GM19035 (cell line): ENCODE measurements at regions not wholly inside any gene's neighbourhood (a gene's known extent, or its start where the extent isn't known, plus 50 kb on each side); places are given as distances from the start of the nearest gene placed in this dataset.
A peak's percentile ranks its signal among the peaks of the same experiment; 100 is the strongest.

Source experiments
- ATAC-seq: cut with Tn5 transposase; IDR thresholded peaks from one replicate; pipeline ENCODE4 v1.9.1; 2021; ENCODE audit not compliant: unreplicated experiment

DNA sequence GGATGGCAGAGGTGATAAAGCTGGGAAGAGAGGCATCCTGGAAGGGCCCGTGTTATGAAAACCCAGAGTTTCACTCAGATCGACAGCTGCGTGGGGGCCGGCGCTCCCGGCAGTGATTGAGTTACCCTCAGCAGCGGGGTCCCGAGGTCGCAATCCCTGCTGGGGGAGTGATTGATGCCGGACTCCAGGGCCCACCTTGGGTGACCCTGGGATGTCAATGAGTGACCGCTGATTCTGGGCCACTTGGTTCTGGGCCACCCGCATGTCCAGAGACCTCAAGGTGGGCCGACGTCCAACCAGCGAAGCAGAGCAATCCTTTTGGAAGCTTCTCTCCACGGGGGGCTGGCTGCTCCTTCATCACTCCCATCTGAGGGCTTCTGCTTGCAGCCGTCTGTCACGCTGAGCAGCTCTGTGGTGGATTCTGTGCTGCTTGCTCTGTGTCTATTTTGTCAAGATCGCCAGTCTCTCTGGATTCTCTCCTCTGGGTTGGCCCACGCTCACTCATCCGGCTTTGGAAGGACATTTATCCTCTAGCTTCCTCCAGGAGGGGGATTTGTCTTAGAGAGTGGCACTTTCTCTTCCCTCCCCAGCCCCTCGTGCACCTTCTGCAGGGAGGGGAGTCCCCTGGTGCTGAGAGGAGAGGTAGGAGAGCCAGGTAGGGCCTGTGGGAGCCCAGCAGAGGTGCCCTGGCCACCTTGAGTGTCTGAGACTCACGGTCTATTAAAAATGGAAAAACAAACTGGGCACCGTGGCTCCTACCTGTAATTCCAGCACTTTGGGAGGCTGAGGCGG, 110.9 kb upstream of the C1orf174 start:
- no peak for ATAC-seq

DNA sequence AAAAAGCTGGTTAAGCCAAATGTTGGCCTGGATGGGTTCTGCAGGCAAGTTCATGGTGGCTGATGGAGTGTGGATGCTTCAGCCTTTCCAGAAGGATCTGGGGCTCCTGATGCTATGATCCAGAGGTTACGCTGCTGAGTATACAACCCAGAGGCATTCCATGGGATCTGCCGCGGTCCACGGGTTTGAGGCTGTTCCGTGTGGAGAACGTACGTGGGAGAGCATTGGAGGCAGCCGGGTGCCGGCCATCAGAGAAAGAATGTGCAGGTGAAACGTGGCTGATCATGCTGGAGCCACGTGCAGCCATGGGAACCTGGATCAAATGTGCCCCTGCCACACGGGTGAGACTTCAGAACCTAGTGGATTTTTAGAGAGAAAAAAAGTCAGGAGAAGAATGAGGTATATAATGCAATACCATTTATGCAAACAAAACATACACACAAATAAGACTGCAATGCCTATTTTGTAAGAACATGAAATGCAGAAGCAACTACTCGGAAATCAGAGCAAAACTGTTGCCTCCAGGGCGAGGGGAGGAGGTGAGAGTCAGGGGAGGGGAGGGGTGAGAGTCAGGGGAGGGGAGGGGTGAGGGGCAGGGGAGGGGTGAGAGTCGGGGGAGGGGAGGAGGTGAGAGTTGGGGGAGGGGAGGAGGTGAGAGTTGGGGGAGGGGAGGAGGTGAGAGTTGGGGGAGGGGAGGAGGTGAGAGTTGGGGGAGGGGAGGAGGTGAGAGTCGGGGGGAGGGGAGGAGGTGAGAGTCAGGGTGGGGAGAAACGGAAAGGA, 116.5 kb upstream of the C1orf174 start:
- ATAC-seq, result no peak

DNA sequence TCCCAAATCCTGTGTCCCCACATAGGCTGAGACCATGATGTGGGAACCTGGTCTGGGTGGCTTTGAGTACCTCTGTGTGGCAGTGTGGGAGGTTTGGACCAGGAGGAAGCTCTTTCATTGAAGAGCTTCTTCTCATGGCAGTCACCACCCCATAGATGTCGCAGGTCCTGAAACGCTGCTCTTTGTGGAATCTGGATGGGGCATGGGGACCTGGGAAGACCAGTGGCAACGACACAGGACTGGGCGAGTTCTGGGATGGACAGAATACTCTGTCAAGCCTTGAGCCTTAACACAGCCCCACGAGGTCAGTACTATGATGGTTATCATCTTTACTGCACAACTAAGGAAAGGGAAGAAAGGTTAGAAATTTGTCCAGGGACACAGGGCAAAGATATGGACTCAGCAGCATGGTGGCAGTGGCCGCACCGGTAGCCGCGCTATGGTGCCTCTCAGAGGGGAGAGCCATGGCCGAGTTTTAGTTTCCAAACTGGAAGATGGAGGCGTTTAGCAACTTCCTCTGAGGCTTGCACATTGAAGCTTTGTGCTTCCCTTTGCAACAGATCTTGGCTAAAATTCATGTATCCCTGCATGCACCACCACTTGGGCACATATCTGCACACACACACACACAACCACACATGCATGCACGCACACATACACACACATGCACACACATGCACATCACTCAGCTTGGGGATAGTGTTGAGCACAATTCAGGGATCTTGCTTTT, 117.7 kb upstream of the C1orf174 start:
- no peak for ATAC-seq

DNA sequence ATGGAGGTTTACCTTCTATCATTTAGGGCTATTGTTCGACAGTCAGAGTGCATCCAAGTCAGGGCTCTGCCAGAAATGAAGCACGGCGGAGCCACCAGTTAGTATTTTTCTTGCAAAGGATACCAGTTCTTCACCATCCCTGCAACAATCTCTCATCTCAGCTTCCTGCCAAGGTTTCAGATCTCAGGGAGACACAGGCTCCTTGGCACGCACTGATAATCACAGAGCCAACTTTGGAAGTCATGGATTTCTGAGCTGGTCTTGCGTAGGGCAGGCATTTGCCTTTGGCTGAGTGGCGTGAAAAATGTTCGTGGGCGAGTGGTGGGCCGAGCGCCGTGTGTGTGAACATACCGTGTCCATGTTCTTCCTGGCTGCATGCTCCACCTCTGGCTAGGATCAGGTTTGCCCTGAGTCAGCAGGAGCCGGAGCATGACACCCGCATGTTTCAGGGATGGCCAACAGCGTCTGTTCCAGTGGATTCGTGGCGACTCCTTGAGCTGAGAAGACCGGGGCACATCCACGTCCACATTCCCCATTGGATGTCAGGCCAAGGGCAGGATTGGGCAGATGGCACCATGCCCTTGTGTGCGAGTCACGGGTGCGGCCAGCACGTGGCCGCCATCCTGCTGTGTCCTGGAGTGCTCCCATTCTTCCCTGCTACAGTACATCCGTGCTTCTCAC, 118.5 kb upstream of the C1orf174 start:
- no peak for ATAC-seq

DNA sequence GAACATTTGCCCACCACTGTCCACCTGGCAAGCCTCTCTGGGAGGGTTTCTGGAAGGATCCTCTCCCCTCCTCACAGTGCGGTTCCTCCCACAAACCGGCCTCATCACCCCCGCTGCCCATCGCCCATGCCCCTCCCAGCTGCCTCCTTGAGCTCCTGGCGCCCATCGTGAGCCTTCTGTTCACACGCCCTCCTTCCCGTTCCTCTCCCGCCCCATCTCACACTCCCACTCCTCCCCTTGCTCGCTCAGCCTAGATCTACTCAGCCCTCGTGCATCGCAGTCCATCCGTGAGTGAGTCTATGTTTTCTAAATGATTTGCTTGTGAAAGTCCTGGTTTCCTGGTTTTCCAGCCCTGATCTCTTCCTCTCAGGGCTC, 119.1 kb upstream of the C1orf174 start:
- ATAC-seq, result no peak

DNA sequence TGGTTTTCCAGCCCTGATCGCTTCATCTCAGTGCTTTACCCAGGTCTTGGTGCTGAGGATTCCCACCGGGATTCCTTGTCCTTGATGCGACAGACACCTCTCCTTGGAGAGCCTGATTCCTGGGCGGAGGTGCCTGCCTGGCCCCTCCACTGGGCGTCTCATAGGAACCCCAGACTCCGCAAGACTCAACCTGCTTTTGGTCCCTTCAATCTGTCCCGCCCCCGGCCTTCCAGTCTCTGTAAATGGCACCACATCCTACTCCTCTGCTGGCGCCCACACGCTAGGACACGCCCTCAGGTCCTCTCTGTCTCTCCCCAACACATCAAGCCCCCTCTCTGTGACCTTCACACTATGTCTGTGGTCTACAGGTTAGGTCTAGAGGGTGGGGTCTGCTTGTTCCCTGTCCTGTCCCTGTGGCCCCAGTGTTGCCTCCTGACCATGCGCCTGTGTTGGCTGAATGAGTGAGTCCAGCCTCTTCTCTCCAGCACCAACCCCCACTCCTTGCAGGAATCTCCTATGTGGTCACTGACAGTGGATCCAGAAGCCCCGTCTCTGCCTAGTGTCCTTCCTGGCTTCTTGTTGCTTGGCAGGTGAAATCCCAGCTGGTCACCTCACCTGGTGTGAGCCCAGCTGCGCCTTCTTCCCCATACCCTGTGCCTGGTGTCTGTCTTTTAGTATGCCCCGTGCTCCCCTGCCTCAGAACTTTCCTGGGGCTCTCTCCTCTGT, 119.7 kb upstream of the C1orf174 start:
- no peak for ATAC-seq

DNA sequence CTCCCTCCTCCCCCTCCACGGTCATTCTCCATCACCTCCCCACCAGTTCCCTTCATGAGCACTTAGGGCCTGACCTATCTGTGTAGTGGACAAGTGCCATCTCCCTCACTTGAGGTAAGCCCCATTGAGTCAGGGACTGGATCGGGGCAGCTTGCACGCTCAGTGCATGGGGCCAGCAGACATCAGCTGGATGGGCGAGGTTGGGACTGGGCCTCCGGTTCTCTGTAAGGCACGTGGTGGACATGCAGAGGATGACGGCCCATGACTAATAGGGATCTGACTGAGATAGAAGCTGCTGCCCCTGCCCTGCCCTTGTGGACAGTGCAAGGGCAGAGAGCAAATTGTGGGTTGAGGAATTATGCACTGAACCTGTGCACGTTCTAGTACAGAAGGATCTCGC, 120.4 kb upstream of the C1orf174 start:
- ATAC-seq, result no peak

DNA sequence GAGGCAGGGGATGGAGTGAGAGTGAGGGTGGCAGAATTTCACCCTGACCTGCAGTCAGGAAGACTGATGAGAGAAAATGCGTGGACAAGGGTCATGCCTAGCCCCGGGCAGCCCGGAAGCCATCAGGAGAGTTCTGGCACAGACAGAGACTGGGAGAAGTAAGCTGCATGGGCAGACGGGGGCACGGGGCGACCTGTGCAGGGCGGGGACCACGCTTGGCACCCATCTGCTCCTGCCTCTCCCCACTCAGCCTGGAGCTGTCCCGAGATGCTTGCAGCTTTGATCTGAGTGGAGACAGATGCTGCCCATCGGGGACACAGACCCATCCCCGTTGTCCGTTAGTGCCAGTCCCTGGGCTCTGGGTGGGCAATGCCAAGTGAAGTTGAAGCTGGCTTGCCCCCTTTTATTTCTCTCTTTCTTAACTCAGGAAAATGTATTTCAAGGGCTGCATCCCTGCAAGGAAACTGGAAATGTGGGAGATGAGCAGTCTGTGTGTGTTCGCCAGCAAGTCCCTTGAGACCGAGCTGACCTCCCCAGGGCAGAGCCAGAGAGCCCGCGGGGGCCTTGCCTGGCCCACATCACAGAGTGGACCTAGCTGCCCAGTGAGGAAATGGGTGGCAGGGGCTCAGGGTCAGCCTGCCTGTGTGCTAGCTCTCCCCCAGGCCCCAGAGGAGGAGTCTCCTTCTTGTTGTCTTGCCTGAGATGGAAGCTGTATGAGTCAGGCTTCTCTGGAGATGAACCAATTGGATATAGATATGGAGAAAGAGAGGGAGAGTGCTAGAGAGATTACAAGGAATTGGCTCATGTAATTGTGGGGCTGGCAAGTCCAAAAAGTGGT, 121.3 kb upstream of the C1orf174 start:
- no peak for ATAC-seq

DNA sequence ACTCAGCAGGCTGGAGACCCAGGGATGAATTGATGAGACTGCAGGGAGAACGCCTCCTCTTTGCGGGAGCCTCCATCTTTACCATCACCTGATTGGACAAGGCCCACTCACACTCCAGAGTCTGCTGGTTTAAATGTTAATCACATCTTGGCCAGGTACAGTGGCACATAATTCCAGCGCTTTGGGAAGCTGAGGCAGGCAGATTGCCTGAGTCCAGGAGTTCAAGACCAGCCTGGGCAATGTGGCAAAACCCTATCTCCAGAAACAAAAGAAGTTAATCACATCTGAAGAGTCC, 121.8 kb upstream of the C1orf174 start:
- ATAC-seq, result no peak

DNA sequence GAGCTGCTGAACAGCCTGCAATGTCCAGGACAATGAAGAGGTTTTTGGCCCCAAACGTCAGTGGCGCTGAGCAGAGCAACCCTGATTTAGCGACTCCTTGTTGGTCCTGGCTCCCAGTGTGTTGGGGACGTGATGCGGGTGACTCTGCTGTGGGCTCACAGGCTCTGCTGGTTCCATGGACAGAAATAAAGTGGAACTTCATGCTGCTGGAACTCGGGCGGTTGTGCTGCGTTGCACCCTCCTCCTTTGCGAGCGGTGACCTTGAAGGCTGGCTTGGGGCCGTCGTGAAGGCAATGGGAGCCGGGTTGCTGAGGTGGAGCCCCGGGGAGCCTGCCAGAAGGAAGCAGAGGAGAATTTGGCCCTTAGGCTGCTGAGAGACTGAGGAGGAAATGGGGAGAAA, 122.6 kb upstream of the C1orf174 start:
- no peak for ATAC-seq

DNA sequence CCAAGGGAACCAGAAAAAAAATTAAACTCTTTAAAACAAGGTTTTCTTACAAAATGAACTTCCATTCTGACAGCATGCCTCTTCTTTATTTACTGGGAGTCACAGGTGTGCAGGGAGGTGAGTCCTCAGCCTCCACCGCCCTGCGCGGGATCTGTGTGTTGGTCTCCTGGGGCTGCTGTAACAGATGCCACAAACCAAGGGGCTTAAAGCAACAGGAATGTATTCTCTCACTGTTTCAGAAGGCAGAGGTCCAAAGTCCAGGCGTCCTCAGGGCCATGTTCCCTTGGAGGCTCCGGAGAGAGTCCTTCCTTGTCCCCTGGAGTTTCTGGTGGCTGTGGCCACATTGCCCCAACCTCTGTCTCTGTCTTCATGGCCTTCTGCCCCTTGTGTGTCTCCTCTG, 123.6 kb upstream of the C1orf174 start:
- no peak for ATAC-seq

DNA sequence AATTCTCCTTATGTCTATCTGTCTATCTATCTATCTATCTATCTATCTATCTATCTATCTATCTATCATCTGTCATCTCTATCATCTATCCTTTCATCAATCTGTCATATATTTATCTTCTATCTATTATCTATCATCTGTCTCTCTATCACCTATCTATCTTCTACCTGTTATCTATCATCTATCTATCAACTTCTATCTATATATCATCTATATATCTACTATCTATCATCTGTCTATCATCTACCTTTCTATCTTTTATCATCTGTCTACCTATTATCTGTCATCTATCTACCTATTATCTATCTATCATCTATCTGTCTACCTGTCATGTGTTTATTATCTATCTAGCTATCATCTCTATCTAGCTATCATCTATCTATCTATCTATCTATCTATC, 124.7 kb upstream of the C1orf174 start:
- ATAC-seq, result no peak

DNA sequence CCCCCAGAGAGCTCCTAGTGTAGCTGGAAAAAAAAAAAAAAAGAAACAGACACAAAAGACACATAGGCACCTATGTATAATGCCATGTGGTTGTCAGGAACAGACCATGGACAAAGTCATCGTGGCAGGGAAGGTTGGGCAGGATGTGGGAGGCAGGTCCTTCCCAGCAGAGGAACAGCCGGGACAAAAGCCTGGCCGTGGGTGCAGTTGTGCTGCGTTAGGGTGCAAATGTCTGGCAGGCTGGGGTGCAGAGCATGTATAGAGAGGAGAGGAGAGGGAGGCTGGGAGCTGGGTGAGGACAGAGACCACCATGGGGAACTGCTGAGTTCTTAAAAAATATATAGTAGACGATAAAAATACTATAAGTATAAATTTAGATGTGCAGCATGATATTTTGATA, 125.7 kb upstream of the C1orf174 start:
- no peak for ATAC-seq

DNA sequence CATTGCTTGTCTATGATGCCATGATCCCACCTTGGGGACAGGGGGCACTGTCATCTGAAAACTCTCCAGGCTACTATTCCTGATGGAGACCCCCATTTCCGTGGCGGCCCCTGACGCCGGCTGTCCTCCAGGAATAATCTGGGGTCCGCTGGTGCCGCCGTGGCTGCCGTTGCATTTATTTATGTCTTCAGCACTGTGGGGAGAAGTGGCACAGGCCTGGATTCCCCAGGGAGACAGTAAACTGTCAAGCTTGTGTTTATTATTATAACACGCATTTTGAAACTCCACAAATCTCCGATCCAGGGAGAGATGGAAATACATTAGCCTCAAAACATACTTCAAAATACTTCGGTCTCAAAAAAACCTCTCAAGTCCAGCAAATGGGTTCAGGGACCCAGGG, 126.9 kb upstream of the C1orf174 start:
- ATAC-seq, result no peak

DNA sequence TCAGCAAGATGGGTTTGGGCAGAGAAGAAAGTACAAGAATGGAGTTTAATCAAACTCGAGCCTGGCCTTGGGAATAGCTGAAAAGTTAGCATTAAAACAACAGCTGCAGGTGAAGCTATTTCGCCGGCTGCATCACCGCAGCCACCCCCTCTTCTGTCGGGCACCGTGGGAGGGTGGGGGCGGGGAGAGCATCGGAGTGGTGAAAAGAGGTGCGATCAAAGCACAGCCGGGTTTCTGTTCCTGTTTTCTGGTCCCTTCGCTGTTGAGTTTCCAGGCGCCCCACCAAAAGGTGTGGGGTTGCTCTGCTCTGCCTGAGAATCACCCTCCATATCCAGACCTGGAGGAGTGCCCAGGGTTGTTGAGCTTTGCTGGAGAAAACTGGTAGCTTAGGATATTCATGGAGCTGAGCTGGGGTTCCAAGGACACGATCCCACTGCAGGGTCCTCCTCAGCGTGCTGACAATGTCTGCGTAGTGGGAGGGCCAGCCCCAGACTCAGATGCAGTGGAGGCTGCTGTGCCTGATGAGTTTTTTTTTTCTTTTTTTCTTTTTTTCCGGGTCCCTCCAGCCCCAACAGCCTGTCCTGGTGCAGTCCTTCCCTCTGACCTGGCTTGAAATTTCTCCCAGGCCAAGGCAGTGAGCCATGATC, 127.5 kb upstream of the C1orf174 start:
- ATAC-seq, result peak; percentile 81

DNA sequence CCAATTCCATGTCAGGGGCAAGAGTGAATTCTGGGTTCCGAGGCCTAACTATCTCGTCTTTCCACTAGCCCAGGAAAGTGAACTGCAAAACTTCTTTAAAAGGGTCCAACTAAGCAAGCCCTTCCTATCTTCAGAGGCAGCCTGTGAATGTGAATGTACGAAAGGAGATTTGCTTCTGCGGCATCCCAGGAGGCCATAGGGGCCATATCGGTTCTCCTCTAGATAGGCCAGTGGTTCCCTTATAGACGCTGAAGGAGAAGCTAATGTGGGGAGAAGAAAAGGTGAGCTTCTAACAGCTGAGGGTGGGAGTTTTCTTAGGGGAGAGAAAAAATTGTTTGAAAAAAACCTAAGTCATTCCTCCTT, 128.0 kb upstream of the C1orf174 start:
- ATAC-seq, result no peak

DNA sequence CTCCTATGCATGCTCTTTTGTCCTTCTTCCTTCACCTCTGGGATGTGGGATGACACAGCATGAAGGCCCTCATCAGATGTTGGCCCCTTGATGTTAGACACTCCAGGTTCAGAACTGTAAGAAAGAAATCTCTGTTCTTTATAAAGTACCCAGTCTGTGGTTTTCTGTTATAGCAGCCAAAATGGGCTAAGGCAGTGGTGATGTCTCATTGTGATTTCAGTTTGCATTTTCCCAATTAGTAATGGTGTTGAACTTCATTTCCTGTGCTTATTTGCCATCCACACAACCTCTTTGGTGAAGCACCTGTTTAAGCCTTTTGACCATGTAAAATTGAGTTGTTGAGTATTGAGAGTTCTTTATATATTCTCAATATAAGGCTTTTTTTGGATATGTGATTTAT, 129.3 kb upstream of the C1orf174 start:
- no peak for ATAC-seq

DNA sequence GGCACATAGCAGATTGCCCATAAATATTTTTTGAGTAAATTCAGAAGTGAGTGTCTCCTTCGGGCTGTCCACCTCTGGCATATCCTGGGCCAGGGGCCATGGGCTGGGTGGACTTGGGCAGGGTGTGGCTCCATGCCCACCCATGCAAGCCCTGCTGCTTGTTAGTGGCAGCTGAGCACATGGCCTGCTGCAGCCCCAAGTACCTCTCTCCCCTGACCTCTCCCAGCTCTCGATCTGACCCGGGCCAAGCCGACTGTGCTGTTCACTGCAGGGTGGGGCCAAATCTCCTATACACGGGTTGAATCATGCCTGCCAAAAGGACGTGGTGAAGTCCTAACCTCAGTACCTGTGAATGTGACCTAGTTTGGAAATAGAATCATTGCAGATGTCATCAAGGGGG, 132.5 kb upstream of the C1orf174 start:
- no peak for ATAC-seq

DNA sequence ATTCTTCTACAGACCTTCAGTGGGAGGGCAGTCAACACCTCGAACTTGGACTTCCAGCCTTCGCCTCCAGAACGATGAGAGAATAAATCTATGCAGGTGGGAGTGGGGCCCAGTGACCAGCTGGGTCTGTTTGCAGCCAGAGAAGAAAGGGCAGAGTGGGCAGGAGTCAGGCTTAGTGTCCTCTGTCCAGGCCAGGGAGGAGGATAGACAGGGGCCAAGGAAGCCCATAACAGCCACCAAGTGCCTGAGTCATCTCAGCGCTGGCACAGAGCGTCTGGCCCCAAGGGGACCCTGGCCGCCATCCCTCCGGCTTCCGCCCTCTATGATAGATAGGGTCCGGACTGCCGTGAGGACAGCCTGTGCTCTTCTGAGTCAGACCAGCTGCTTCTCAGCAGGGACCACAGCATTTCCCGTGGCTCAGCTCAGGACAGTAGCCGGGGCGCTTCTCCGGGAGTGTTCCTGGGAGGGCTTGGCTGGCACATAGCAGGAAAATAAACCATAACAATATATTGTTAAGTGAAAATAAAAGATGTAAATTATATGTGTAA, 133.1 kb upstream of the C1orf174 start:
- ATAC-seq, result no peak
